Omental fat pad (tissue), 3 donors: ENCODE measurements at regions not wholly inside any gene's neighbourhood (a gene's known extent, or its start where the extent isn't known, plus 50 kb on each side); places are given as distances from the start of the nearest gene placed in this dataset.
"Not testable (repeated sequence)": the region's sequence is repeated elsewhere in the genome, so short reads cannot be mapped to it uniquely, and the experiment has no call there.

Experiments
- ATAC-seq: fragments of 150-250 bp; one replicate; pipeline ENCODE4 v1.9.1; 2016; ENCODE audit warnings: mild to moderate bottlenecking, moderate library complexity; ENCODE audit not compliant: low FRiP score
- DNase-seq: peaks from one replicate; pipeline ENCODE4 v3.0.0-alpha.2; 2019; ENCODE audit warnings: low spot score
- TF ChIP-seq, protein P1 (sequence below), 3 donors: fragments of 450-650 bp; IDR thresholded peaks; one replicate each; pipeline ENCODE4 v1.5.1; 2016 to 2017; ENCODE audit warnings: antibody characterized with exemption in 3 of 3, mild to moderate bottlenecking in 3 of 3, moderate library complexity in 2 of 3

DNA sequence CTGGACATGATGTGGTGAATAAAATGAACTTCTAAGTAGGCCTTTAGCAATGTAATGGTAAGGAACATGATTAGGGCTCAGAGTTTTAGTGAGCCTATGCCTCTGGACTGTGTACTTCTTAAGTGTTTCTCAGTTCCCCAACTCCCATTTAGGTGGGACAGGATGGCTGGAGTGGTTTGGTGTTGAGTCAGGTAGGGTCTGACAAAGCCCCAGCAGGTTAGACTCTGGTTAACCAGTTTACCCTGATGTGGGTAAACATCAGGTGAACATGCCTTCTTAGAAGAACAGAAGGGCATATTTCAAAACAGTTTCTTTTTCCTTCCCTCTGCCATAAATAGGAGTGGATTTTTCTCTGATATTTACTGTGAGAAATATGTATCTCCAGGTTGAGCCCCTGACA lies 1548.7 kb downstream of the GRIK2 start:
- no peak for ATAC-seq
- TF ChIP-seq, protein P1, sequence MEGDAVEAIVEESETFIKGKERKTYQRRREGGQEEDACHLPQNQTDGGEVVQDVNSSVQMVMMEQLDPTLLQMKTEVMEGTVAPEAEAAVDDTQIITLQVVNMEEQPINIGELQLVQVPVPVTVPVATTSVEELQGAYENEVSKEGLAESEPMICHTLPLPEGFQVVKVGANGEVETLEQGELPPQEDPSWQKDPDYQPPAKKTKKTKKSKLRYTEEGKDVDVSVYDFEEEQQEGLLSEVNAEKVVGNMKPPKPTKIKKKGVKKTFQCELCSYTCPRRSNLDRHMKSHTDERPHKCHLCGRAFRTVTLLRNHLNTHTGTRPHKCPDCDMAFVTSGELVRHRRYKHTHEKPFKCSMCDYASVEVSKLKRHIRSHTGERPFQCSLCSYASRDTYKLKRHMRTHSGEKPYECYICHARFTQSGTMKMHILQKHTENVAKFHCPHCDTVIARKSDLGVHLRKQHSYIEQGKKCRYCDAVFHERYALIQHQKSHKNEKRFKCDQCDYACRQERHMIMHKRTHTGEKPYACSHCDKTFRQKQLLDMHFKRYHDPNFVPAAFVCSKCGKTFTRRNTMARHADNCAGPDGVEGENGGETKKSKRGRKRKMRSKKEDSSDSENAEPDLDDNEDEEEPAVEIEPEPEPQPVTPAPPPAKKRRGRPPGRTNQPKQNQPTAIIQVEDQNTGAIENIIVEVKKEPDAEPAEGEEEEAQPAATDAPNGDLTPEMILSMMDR (IDR thresholded peaks at IDR 0.05) = no peak

DNA sequence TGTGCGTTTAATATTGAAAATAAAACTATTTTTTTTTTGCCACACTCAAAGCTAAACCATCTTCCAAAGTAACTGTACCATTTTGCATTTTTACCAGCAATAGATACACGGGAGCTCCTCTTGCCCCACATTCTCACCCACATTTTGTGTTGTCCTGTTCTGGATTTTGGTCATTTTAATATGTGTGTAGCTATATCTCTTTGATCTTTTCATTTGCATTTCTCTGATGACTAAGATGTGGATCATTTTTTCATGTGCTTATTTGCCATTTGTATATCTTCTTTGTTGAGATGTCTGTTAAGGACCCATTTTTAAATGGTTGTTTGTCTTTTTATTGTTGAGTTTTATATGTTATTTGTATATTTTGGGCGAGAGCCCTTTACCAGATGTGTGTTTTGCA lies 1543.5 kb downstream of the GRIK2 start:
- DNase-seq = no peak
- TF ChIP-seq, protein P1 (IDR thresholded peaks at IDR 0.05) = no peak
- ATAC-seq = no peak

More for the DNA sequence above, 1548.7 kb downstream of the GRIK2 start:
- no peak for DNase-seq

DNA sequence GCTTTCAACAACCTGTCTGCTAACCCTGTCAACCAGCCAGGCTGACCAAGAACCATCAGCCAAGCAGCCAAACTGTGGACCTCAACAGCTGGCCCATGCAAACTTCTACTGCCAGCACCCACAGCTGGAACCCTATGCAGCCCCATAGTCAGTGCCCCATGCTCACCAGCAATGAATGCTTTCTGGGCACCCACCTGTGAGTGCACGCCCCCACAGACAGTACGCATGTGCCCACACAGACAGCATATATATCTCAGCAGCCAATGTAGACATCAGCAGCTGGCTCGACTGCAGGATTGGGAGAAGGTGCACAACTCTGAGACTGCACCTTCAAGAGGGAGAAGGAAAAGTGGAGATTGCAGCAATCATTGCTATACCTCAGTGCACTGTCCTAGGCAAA lies 1534.6 kb downstream of the GRIK2 start:
- DNase-seq (no peak), ATAC-seq (no peak)
- TF ChIP-seq, protein P1 (IDR thresholded peaks at IDR 0.05) = no peak

DNA sequence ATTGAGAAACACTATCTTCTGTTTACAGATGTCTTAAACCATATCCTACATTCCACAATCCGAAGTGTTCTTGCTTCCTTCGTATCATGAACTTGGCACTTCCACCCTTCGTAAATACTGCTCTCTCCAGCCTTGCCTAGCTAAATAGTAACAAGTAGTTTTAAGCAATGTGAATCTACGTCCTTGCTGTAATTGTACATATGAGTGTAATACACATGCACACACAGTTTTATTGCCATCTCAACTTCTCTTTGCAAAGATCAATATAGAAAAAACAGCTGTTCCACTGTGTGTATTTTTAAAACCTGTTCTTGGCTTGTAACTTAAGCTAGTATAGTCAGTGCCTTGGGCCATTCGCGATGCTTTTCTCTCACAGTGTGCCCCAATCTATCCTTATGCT lies 1524.7 kb downstream of the GRIK2 start:
- ATAC-seq (no peak), DNase-seq (no peak)
- TF ChIP-seq, protein P1 (IDR thresholded peaks at IDR 0.05) = no peak

DNA sequence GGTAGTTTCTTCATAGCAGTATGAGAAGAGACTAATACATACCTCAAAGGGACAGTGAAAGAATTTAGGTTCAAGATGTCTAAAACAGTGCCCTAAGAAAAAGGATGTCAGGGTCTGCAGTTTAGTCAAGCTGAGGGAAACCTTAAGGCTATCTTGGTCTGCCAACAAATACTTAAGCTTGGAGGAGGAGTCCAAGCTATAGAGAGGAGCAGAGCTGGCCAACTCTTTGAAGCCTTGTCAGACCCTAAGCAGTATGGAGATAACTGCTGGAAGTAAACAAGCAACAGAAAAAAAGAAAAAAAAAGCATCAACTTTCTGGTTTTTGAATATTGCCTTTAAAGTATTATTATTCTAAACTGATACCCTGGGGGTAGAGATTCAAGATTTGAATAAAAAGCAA lies 1518.1 kb downstream of the GRIK2 start:
- TF ChIP-seq, protein P1 (IDR thresholded peaks at IDR 0.05) = no peak
- DNase-seq = no peak
- no peak for ATAC-seq

DNA sequence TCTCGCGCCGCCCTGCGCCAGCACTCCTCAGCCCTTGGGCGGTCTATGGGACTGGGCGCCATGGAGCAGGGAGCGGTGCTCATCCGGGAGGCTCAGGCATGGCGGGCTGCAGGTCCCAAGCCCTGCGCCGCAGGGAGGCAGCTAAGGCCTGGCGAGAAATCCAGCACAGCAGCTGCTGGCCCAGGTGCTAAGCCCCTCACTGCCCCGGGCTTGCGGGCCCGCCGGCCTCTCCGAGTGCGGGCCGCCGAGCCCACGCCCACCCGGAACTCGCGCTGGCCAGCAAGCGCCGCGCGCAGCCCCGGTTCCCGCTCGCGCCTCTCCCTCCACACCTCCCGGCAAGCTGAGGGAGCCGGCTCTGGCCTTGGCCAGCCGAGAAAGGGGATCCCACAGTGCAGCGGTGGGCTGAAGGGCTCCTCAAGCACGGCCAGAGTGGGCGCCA lies 1517.2 kb downstream of the GRIK2 start:
- ATAC-seq, DNase-seq: not testable (repeated sequence)

DNA sequence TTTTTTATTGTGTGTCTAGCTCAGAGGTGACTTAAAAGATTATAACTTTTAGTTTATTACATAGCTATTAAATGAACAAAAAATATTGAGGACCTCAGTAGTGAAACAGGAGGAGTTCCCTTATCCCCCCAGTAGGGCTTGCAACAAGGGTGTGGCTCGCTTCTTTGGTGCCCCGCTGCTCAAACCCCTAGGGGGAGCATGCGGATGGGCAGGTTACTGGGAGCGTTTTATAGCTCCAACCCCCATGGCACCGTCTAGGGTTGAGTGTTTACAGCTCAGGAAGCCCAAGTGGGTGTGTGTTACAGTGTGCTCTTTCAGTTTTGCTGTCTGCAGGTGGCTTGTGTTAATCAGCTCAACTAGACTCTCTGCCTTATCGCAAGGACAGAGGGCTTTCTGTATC lies 1513.7 kb downstream of the GRIK2 start:
- DNase-seq = no peak
- TF ChIP-seq, protein P1 (IDR thresholded peaks at IDR 0.05) = no peak
- no peak for ATAC-seq

DNA sequence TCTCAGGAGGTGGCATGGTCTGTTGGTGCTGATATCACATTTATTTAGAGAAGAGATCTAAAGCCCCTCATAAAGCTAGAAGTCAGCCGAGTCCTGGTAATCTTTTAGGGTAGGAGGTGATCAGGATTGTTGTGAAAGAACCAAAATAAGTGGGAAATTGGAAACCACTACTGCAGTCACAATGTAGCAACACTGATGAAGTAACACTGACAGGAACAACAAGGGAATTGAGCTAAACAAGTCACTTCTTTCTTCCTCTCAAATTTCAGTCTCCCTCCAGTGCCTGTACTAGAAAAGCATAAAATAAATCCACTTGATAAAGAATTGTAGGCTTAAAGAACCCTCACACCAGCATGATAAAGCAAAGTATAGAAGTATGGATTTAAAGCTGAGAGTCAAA lies 1509.0 kb downstream of the GRIK2 start:
- DNase-seq (no peak), ATAC-seq (no peak)
- TF ChIP-seq, protein P1 (IDR thresholded peaks at IDR 0.05) = no peak
